Neural cell (in vitro differentiated cells): ENCODE measurements at regions not wholly inside any gene's neighbourhood (a gene's known extent, or its start where the extent isn't known, plus 50 kb on each side); places are given as distances from the start of the nearest gene placed in this dataset.

Source experiments
- H2AFZ ChIP-seq: fragments of 200-600, 300-800 bp; sonication (generic), shearing (Covaris generic); 2 replicates; pipeline ENCODE4 v1.6.0; 2014; ENCODE audit warnings: low read depth, mild to moderate bottlenecking, antibody characterized with exemption, low read length, moderate library complexity
- H3F3A ChIP-seq: fragments of 200-600 bp; shearing (Covaris generic); 2 replicates; pipeline ENCODE4 v1.6.1; 2016; ENCODE audit warnings: mild to moderate bottlenecking, moderate library complexity, mixed read lengths, antibody characterized with exemption, low read length; ENCODE audit not compliant: insufficient read depth, poor library complexity, severe bottlenecking
- H3K27ac ChIP-seq: fragments of 200-600, 300-800 bp; sonication (generic), shearing (Covaris generic); 2 replicates; pipeline ENCODE4 v1.5.1; 2014; ENCODE audit warnings: mild to moderate bottlenecking, low read length, moderate library complexity
- H3K27me3 ChIP-seq: fragments of 300-800, 200-600 bp; sonication (generic), shearing (Covaris generic); 2 replicates; pipeline ENCODE4 v1.6.0; 2014; ENCODE audit warnings: mild to moderate bottlenecking, low read depth, low read length, moderate library complexity; ENCODE audit not compliant: insufficient read depth
- H3K36me3 ChIP-seq: fragments of 300-800, 200-600 bp; sonication (generic), shearing (Covaris generic); 2 replicates; pipeline ENCODE4 v1.5.1; 2014; ENCODE audit warnings: mild to moderate bottlenecking, antibody characterized with exemption, low read length, moderate library complexity; ENCODE audit not compliant: insufficient read depth
- H3K4me2 ChIP-seq: fragments of 300-800, 200-600 bp; sonication (generic), shearing (Covaris generic); 2 replicates; pipeline ENCODE4 v1.6.0; 2014; ENCODE audit warnings: mild to moderate bottlenecking, low read length
- H3K4me3 ChIP-seq: fragments of 300-800, 200-600 bp; sonication (generic), shearing (Covaris generic); 2 replicates; pipeline ENCODE4 v1.5.1; 2014; ENCODE audit warnings: mild to moderate bottlenecking, low read length, moderate library complexity
- H3K79me2 ChIP-seq: fragments of 200-600 bp; shearing (Covaris generic); replicated peaks from 2 replicates; pipeline ENCODE4 v1.6.0; 2014; ENCODE audit warnings: mild to moderate bottlenecking, low read length, moderate library complexity; ENCODE audit not compliant: insufficient read depth
- H3K9ac ChIP-seq: fragments of 300-800, 200-600 bp; sonication (generic), shearing (Covaris generic); 2 replicates; pipeline ENCODE4 v1.6.1; 2016; ENCODE audit warnings: mild to moderate bottlenecking, low read length, mixed read lengths
- H3K9me2 ChIP-seq: fragments of 200-600 bp; shearing (Covaris generic); 2 replicates; pipeline ENCODE4 v1.6.1; 2016; ENCODE audit warnings: mild to moderate bottlenecking, low read length, mixed read lengths; ENCODE audit not compliant: insufficient read depth
- H3K9me3 ChIP-seq: fragments of 200-600, 300-800 bp; sonication (generic), shearing (Covaris generic); 2 replicates; pipeline ENCODE4 v1.6.1; 2016; ENCODE audit warnings: mild to moderate bottlenecking, mixed run types, low read length, moderate library complexity, mixed read lengths
- H4K20me1 ChIP-seq: fragments of 200-600 bp; shearing (Covaris generic); 2 replicates; pipeline ENCODE4 v1.6.1; 2016; ENCODE audit warnings: mild to moderate bottlenecking, mixed run types; ENCODE audit not compliant: insufficient read depth
- EP300 ChIP-seq: fragments of 450-650 bp; conservative IDR thresholded peaks from 2 replicates; pipeline ENCODE4 v1.6.1; 2014; ENCODE audit warnings: antibody characterized with exemption, mild to moderate bottlenecking, moderate library complexity; ENCODE audit not compliant: poor library complexity, severe bottlenecking
- EZH2 ChIP-seq: fragments of 200-600, 300-800 bp; shearing (Covaris generic), sonication (generic); IDR thresholded peaks from 2 replicates; pipeline ENCODE4 v1.6.1; 2014; ENCODE audit warnings: antibody characterized with exemption, low read length, borderline replicate concordance, mild to moderate bottlenecking; ENCODE audit not compliant: insufficient read depth, poor library complexity, severe bottlenecking
- MXI1 ChIP-seq: fragments of 450-650 bp; conservative IDR thresholded peaks from 2 replicates; pipeline ENCODE4 v1.6.1; 2014; ENCODE audit warnings: antibody characterized with exemption, mild to moderate bottlenecking; ENCODE audit not compliant: poor library complexity, severe bottlenecking
- POLR2AphosphoS5 ChIP-seq: IDR thresholded peaks from 2 replicates; pipeline ENCODE4 v1.6.1; 2012
- RAD21 ChIP-seq: fragments of 450-650 bp; conservative IDR thresholded peaks from 2 replicates; pipeline ENCODE4 v1.6.1; 2014; ENCODE audit warnings: antibody characterized with exemption, mild to moderate bottlenecking, moderate library complexity
- SMC3 ChIP-seq: fragments of 450-650 bp; conservative IDR thresholded peaks from 2 replicates; pipeline ENCODE4 v1.6.1; 2014; ENCODE audit warnings: antibody characterized with exemption, mild to moderate bottlenecking, moderate library complexity; ENCODE audit not compliant: poor library complexity
- TAF1 ChIP-seq: IDR thresholded peaks from 2 replicates; pipeline ENCODE4 v1.6.1; 2012; ENCODE audit warnings: low read depth
- TF ChIP-seq, protein P1 (sequence below): IDR thresholded peaks from 2 replicates; pipeline ENCODE4 v1.6.1; 2012; ENCODE audit warnings: borderline replicate concordance
- TF ChIP-seq, protein P2 (sequence below): fragments of 450-650 bp; IDR thresholded peaks from 2 replicates; pipeline ENCODE4 v1.5.1; 2014; ENCODE audit warnings: antibody characterized with exemption, mild to moderate bottlenecking, moderate library complexity; ENCODE audit not compliant: poor library complexity, severe bottlenecking

DNA sequence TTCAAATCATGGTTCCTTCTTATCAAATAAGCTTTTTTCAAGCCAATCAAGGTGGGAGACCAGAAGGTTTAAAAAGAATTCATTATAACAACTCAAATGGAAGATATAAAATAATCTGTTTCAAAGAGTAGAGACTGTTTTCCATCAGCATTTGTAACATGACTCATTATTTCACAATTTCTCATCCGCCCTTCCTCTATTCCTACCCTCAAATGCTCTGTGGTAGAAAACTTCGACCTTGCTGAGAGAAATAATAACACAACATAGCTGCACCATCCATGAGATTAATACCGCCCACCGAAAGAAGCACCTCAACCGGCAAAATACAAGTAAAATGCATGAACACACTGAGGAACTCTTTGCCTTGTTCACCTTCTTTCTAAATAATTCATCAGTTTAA, 2039.2 kb upstream of the CELF4 start:
- no peaks in the 10 kb centered on the region for H3K9me3 ChIP-seq
- no peaks in the 10 kb centered on the region for H3K36me3 ChIP-seq
- no peak overlapping the region for H3K4me2 ChIP-seq
- no peaks in the 10 kb centered on the region for H3K9me2 ChIP-seq
- TF ChIP-seq, protein P1, sequence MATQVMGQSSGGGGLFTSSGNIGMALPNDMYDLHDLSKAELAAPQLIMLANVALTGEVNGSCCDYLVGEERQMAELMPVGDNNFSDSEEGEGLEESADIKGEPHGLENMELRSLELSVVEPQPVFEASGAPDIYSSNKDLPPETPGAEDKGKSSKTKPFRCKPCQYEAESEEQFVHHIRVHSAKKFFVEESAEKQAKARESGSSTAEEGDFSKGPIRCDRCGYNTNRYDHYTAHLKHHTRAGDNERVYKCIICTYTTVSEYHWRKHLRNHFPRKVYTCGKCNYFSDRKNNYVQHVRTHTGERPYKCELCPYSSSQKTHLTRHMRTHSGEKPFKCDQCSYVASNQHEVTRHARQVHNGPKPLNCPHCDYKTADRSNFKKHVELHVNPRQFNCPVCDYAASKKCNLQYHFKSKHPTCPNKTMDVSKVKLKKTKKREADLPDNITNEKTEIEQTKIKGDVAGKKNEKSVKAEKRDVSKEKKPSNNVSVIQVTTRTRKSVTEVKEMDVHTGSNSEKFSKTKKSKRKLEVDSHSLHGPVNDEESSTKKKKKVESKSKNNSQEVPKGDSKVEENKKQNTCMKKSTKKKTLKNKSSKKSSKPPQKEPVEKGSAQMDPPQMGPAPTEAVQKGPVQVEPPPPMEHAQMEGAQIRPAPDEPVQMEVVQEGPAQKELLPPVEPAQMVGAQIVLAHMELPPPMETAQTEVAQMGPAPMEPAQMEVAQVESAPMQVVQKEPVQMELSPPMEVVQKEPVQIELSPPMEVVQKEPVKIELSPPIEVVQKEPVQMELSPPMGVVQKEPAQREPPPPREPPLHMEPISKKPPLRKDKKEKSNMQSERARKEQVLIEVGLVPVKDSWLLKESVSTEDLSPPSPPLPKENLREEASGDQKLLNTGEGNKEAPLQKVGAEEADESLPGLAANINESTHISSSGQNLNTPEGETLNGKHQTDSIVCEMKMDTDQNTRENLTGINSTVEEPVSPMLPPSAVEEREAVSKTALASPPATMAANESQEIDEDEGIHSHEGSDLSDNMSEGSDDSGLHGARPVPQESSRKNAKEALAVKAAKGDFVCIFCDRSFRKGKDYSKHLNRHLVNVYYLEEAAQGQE = no peak
- TF ChIP-seq MXI1 (no peak), TAF1 (no peak), POLR2AphosphoS5 (no peak), EP300 (no peak), RAD21 (no peak), SMC3 (no peak), EZH2 (no peak)
- TF ChIP-seq, protein P2, sequence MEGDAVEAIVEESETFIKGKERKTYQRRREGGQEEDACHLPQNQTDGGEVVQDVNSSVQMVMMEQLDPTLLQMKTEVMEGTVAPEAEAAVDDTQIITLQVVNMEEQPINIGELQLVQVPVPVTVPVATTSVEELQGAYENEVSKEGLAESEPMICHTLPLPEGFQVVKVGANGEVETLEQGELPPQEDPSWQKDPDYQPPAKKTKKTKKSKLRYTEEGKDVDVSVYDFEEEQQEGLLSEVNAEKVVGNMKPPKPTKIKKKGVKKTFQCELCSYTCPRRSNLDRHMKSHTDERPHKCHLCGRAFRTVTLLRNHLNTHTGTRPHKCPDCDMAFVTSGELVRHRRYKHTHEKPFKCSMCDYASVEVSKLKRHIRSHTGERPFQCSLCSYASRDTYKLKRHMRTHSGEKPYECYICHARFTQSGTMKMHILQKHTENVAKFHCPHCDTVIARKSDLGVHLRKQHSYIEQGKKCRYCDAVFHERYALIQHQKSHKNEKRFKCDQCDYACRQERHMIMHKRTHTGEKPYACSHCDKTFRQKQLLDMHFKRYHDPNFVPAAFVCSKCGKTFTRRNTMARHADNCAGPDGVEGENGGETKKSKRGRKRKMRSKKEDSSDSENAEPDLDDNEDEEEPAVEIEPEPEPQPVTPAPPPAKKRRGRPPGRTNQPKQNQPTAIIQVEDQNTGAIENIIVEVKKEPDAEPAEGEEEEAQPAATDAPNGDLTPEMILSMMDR = no peak
- no peak overlapping the region for H3K27ac ChIP-seq
- H3K9ac ChIP-seq = no peak overlapping the region
- H4K20me1 ChIP-seq = no peaks in the 10 kb centered on the region
- H2AFZ ChIP-seq = no peak overlapping the region
- H3K79me2 ChIP-seq = no peaks in the 10 kb centered on the region
- no peak overlapping the region for H3K4me3 ChIP-seq
- H3K27me3 ChIP-seq = no peaks in the 10 kb centered on the region
- no peaks in the 10 kb centered on the region for H3F3A ChIP-seq

- Histone ChIP-seq H3K9me2 (no peaks in the 10 kb centered on the region), H3K4me2 (no peak overlapping the region), H3K36me3 (no peaks in the 10 kb centered on the region), H3K27me3 (no peaks in the 10 kb centered on the region), H3K9me3 (no peaks in the 10 kb centered on the region), H3K79me2 (no peaks in the 10 kb centered on the region), H3F3A (no peaks in the 10 kb centered on the region), H3K4me3 (no peak overlapping the region), H3K9ac (no peak overlapping the region), H4K20me1 (no peaks in the 10 kb centered on the region), H2AFZ (no peak overlapping the region), H3K27ac (no peak overlapping the region)
- peak; percentile 16 for TF ChIP-seq POLR2AphosphoS5
- TF ChIP-seq RAD21 = no peak
Measured at GRCh38 chr18:39602131-39602530, 2036.5 kb upstream of the CELF4 start.

DNA sequence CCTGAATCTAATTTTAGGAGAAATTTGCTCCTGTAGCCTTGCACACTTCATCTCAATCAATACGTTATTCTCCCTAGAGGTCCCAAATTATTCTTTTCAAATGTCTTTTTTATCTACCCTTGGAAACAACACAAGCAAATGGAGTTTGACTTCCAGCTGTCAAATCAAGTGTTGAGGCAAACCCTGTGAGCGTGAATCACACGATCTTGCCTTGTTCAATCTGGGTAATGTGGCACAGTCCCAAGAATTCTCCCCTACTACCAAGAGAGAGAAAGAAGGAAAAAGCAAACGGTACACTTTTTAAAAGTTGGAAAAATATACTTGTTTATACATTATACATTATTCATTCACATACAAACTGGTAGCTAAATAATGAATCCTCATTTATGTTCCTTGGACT, 2035.3 kb upstream of the CELF4 start:
- Histone ChIP-seq H2AFZ (no peak overlapping the region), H3K9me3 (no peaks in the 10 kb centered on the region), H3K27ac (no peak overlapping the region), H3F3A (no peaks in the 10 kb centered on the region), H3K4me2 (no peak overlapping the region), H3K36me3 (no peaks in the 10 kb centered on the region), H3K4me3 (no peak overlapping the region), H3K27me3 (no peaks in the 10 kb centered on the region), H3K9me2 (no peaks in the 10 kb centered on the region), H3K9ac (no peak overlapping the region), H3K79me2 (no peaks in the 10 kb centered on the region), H4K20me1 (no peaks in the 10 kb centered on the region)
- no peak for TF ChIP-seq TAF1
- no peak for TF ChIP-seq EP300
- no peak for TF ChIP-seq MXI1
- TF ChIP-seq RAD21 = no peak
- no peak for TF ChIP-seq SMC3
- no peak for TF ChIP-seq EZH2
- TF ChIP-seq, protein P2 = no peak
- TF ChIP-seq, protein P1 = no peak
- no peak for TF ChIP-seq POLR2AphosphoS5
